ENCODE measurements at regions not wholly inside any gene's neighbourhood (a gene's known extent, or its start where the extent isn't known, plus 50 kb on each side); places are given as distances from the start of the nearest gene placed in this dataset.

DNA sequence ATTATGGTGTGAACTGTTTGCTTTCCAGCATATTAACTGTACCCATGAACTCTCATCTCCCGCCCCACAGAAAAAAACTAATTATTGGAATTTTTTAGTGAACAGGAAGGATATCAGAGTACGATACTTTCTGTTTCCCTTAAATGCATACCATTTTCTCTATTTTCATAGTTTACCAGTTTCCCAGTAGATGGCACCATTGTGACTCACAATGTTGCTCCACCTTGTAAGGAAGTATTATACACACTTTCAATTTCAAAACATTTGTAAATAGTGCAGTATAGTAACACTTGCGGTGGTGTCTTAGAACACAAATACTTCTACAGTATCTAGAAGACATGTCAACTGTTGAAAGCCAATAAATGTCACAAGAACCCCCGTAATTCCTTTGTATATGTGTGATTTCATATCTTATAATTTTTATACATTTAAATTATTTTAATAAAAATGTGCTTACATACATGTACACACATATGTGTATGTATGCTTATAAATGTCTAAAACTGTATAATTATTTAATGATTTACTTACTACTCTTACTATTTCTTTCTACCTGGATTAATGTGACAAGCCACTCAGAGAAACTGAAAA lies 167.3 kb downstream of the SLIT2 start:
- in situ Hi-C loops (cut with HindIII; ENCODE audit: low sequenced_read_pairs) = no loop called here

DNA sequence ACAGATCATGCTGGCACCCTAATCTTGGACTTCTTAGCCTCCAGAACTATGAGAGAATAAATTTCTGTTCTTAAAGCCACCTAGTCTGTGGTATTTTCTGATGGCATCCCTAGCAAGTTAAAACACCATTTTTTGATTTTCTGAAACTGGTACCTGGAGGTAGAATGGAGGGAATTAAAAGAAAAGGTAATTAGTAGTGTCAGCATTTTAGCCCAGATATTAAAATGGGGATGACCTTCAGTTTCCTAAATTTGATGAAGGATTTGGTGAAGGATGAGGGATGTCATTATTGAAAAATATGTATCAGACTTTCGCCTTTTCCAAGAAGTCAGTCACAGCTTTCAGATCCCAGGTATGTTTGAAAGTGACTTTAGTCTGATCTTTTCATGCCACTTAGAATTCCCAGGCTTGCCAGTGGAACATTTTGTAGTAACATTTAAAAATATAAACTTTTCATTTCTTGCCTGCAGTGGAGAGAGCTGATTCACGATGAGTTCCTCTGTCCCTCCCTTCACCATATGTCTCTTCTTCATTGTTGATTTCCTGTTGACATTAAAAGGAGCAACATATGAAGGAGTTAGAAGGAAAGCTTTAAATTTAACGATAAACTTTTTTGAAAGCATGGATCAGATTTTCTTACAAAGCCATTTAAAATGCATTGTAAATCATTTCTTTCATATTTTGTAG lies 169.4 kb downstream of the SLIT2 start:
- TF ChIP-seq, protein P1, sequence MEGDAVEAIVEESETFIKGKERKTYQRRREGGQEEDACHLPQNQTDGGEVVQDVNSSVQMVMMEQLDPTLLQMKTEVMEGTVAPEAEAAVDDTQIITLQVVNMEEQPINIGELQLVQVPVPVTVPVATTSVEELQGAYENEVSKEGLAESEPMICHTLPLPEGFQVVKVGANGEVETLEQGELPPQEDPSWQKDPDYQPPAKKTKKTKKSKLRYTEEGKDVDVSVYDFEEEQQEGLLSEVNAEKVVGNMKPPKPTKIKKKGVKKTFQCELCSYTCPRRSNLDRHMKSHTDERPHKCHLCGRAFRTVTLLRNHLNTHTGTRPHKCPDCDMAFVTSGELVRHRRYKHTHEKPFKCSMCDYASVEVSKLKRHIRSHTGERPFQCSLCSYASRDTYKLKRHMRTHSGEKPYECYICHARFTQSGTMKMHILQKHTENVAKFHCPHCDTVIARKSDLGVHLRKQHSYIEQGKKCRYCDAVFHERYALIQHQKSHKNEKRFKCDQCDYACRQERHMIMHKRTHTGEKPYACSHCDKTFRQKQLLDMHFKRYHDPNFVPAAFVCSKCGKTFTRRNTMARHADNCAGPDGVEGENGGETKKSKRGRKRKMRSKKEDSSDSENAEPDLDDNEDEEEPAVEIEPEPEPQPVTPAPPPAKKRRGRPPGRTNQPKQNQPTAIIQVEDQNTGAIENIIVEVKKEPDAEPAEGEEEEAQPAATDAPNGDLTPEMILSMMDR (IDR thresholded peaks at IDR 0.05; ENCODE audit: low read depth, low read length, missing control alignments) = no peak
- DNase-seq (ENCODE audit: low read depth) = no peak
- in situ Hi-C loops (cut with HindIII; ENCODE audit: low sequenced_read_pairs) = no loop called here
- no peak overlapping the region for H3K4me3 ChIP-seq (ENCODE audit: low read depth, low read length)

More for the DNA sequence above, 167.3 kb downstream of the SLIT2 start:
- H3K4me3 ChIP-seq (ENCODE audit: low read depth, low read length) = no peak overlapping the region
- TF ChIP-seq, protein P1 (IDR thresholded peaks at IDR 0.05; ENCODE audit: low read depth, low read length, missing control alignments) = peak; percentile 51
- DNase-seq (ENCODE audit: low read depth) = peak; percentile 49

DNA sequence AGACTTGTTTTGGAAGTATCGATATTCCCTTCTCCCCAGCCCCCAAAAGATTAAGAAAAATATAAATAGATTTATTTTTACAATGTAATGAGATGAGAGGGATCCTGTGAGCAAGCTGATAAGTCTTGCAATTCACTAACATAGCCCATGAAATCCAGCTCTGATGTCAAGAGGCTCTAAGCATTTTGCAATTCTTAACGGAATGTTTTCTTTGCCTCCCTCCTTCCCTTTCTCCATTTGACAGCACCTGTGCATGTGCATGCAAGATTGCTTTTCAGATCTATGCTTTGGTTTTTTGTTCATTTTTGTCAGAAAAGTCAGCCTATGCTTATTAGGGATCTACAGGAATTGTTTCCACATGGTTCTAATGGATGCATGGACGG lies 169.9 kb downstream of the SLIT2 start:
- DNase-seq (ENCODE audit: low read depth) = no peak
- in situ Hi-C loops (cut with HindIII; ENCODE audit: low sequenced_read_pairs) = no loop called here
- H3K4me3 ChIP-seq (ENCODE audit: low read depth, low read length) = no peak overlapping the region
- TF ChIP-seq, protein P1 (IDR thresholded peaks at IDR 0.05; ENCODE audit: low read depth, low read length, missing control alignments) = no peak

DNA sequence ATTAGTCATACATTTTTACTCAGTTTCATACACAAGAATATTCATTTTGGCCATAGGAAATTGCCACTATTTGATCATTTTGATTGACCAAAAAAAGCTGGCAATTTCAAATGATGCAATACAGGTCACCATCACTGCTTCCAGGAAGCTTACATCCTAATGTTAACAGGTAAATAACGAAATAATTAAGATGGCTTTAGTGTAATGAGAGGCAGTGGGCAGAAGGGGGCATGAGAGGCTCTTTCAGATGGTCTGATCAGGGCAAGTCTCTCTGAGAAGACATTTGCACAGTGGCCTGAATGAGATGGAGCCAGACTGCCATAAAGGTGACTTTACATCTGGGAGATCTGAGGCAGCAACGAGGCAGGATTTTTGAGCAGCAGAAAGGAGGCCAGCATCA lies 170.7 kb downstream of the SLIT2 start:
- in situ Hi-C loops (cut with HindIII; ENCODE audit: low sequenced_read_pairs) = no loop called here
- TF ChIP-seq, protein P1 (IDR thresholded peaks at IDR 0.05; ENCODE audit: low read depth, low read length, missing control alignments) = peak; percentile 47
- DNase-seq (ENCODE audit: low read depth) = peak; percentile 26
- no peak overlapping the region for H3K4me3 ChIP-seq (ENCODE audit: low read depth, low read length)

DNA sequence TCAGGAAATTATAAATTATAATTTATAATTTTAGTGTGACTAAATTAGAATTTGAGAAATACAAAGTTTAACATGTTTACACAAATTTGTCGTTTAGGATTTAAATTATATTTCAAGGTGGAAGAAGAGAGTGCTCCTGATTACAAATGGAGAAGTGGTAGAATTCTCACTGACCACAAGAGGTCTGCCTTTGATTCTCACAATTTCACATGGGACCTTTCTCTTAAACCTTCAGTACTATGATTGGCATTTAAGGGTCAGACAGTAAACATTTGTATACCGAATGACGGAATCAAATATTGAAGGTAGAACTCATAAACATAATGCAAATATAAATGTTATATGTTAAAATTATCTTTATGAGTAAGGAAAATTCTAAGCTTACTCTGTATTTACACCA lies 171.7 kb downstream of the SLIT2 start:
- DNase-seq (ENCODE audit: low read depth) = no peak
- H3K4me3 ChIP-seq (ENCODE audit: low read depth, low read length) = no peak overlapping the region
- TF ChIP-seq, protein P1 (IDR thresholded peaks at IDR 0.05; ENCODE audit: low read depth, low read length, missing control alignments) = no peak
- in situ Hi-C loops (cut with HindIII; ENCODE audit: low sequenced_read_pairs) = no loop called here

DNA sequence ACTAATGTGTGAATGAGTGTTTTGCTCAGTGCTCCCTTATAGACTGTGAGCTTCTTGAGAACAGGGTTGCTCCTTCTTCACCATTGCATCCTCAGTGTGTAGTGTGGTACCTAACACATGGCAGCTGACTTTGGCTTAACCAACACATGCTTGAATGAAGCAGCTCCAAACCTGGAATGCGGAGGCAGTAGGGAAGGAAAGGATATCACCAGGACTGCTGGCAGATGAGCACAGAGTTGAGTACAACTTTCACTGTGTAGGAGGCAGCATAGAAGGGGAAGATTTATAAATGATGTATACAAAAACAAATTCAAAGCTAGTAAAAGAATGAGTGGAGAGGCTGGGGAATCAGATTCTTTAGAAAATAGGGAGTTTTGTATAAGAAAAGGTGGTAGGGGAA lies 174.3 kb downstream of the SLIT2 start:
- in situ Hi-C loops (cut with HindIII; ENCODE audit: low sequenced_read_pairs) = no loop called here

More for the DNA sequence above, 174.3 kb downstream of the SLIT2 start:
- no peak for DNase-seq (ENCODE audit: low read depth)
- H3K4me3 ChIP-seq (ENCODE audit: low read depth, low read length) = no peak overlapping the region
- TF ChIP-seq, protein P1 (IDR thresholded peaks at IDR 0.05; ENCODE audit: low read depth, low read length, missing control alignments) = no peak

Measured in astrocyte of the cerebellum (primary cell).